DND-41 (cell line): ENCODE measurements at regions not wholly inside any gene's neighbourhood (a gene's known extent, or its start where the extent isn't known, plus 50 kb on each side); places are given as distances from the start of the nearest gene placed in this dataset.

Source experiments
- ATAC-seq: fragments of 200-7000 bp; cut with Tn5 transposase; 3 replicates; pipeline ENCODE4 v1.9.1; 2021; ENCODE audit warnings: low read depth; ENCODE audit not compliant: insufficient read depth
- DNase-seq: peaks from one replicate; pipeline ENCODE4 v3.0.0-alpha.2; 2020
- H2AFZ ChIP-seq: 2 replicates; pipeline ENCODE4 v1.6.0; 2012; ENCODE audit warnings: low read depth, low read length
- H3K27ac ChIP-seq: 2 replicates; pipeline ENCODE4 v1.5.1; 2012; ENCODE audit warnings: low read length, inconsistent platforms
- H3K27me3 ChIP-seq: fragments of 200-600 bp; sonication (generic); 2 replicates; pipeline ENCODE4 v1.6.0; 2012; ENCODE audit warnings: low read length, mild to moderate bottlenecking, inconsistent platforms; ENCODE audit not compliant: insufficient read depth, poor library complexity
- H3K36me3 ChIP-seq: 2 replicates; pipeline ENCODE4 v1.5.1; 2012; ENCODE audit warnings: low read length, inconsistent platforms; ENCODE audit not compliant: insufficient read depth
- H3K4me1 ChIP-seq: 2 replicates; pipeline ENCODE4 v1.5.1; 2012; ENCODE audit warnings: mild to moderate bottlenecking, low read length; ENCODE audit not compliant: insufficient read depth
- H3K4me2 ChIP-seq: 2 replicates; pipeline ENCODE4 v1.6.0; 2012; ENCODE audit warnings: mild to moderate bottlenecking, moderate library complexity, low read length, inconsistent platforms; ENCODE audit not compliant: insufficient read depth
- H3K4me3 ChIP-seq, 2 experiments: fragments of 200-600 bp in 1 of 2; shearing (Covaris generic) in 1 of 2; 2 replicates each; pipeline ENCODE4 v1.5.1; 2012 to 2016; ENCODE audit warnings: inconsistent platforms in 2 of 2, low read length in 2 of 2, mild to moderate bottlenecking in 2 of 2, low read depth in 1 of 2, moderate library complexity in 1 of 2
- H3K79me2 ChIP-seq: 2 replicates; pipeline ENCODE4 v1.6.0; 2012; ENCODE audit warnings: low read length, inconsistent platforms; ENCODE audit not compliant: insufficient read depth
- H3K9ac ChIP-seq: 2 replicates; pipeline ENCODE4 v1.6.0; 2012; ENCODE audit warnings: low read depth, mild to moderate bottlenecking, inconsistent platforms, low read length, moderate library complexity
- H3K9me3 ChIP-seq: 2 replicates; pipeline ENCODE4 v1.5.1; 2012; ENCODE audit warnings: low read length, moderate library complexity, mild to moderate bottlenecking, inconsistent platforms; ENCODE audit not compliant: insufficient read depth, severe bottlenecking
- H4K20me1 ChIP-seq: 2 replicates; pipeline ENCODE4 v1.6.0; 2012; ENCODE audit warnings: low read length; ENCODE audit not compliant: insufficient read depth
- CTCF ChIP-seq: IDR thresholded peaks from 2 replicates; pipeline ENCODE4 v1.5.1; 2012; ENCODE audit warnings: borderline replicate concordance, low read length, moderate library complexity, mild to moderate bottlenecking; ENCODE audit not compliant: poor library complexity, severe bottlenecking; ENCODE audit errors: extremely low read depth
- EZH2 ChIP-seq: IDR thresholded peaks from 3 replicates; pipeline ENCODE4 v1.6.1; 2012; ENCODE audit warnings: borderline replicate concordance, low read depth, mild to moderate bottlenecking, moderate library complexity, low read length, inconsistent platforms; ENCODE audit not compliant: severe bottlenecking

- Histone ChIP-seq H2AFZ (0 out of 2 replicates have a peak overlapping the region, but pooled peaks have one; percentile 5), H3K9ac (no peak overlapping the region), H3K4me1 (no peaks in the 10 kb centered on the region), H4K20me1 (no peaks in the 10 kb centered on the region), H3K9me3 (peaks cover 3% of the 10 kb centered on the region), H3K79me2 (no peaks in the 10 kb centered on the region), H3K27me3 (no peaks in the 10 kb centered on the region), H3K4me3 (no peak overlapping the region), H3K27ac (no peak overlapping the region), H3K36me3 (no peaks in the 10 kb centered on the region), H3K4me2 (no peak overlapping the region)
- TF ChIP-seq CTCF (no peak), EZH2 (no peak)
- no peak for DNase-seq
- ATAC-seq = no peak
Observed at GRCh38 chr14:98312006-98312405, 960.0 kb downstream of the BCL11B start.

- no peaks in the 10 kb centered on the region for H3K79me2 ChIP-seq
- DNase-seq (no peak), ATAC-seq (no peak)
- H4K20me1 ChIP-seq = no peaks in the 10 kb centered on the region
- H3K27ac ChIP-seq = 0 out of 2 replicates have a peak overlapping the region, but pooled peaks have one; percentile 52
- H3K27me3 ChIP-seq = no peaks in the 10 kb centered on the region
- H3K9me3 ChIP-seq = peaks cover 29% of the 10 kb centered on the region
- H3K9ac ChIP-seq = no peak overlapping the region
- H2AFZ ChIP-seq = no peak overlapping the region
- peaks cover 10% of the 10 kb centered on the region for H3K4me1 ChIP-seq
- H3K4me3 ChIP-seq = no peak overlapping the region
- H3K4me2 ChIP-seq = no peak overlapping the region
- H3K36me3 ChIP-seq = no peaks in the 10 kb centered on the region
- TF ChIP-seq EZH2 (no peak), CTCF (no peak)
Observed at GRCh38 chr14:98321841-98322240, 950.2 kb downstream of the BCL11B start.

GRCh38 chr14:98323836-98324235, 948.2 kb downstream of the BCL11B start:
- DNase-seq = no peak
- no peak for ATAC-seq
- Histone ChIP-seq H3K27ac (no peak overlapping the region), H4K20me1 (no peaks in the 10 kb centered on the region), H3K4me3 (no peak overlapping the region), H3K36me3 (no peaks in the 10 kb centered on the region), H3K4me2 (no peak overlapping the region), H2AFZ (no peak overlapping the region), H3K4me1 (peaks cover 10% of the 10 kb centered on the region), H3K79me2 (no peaks in the 10 kb centered on the region), H3K9ac (no peak overlapping the region), H3K27me3 (no peaks in the 10 kb centered on the region), H3K9me3 (peaks cover 28% of the 10 kb centered on the region)
- TF ChIP-seq CTCF = no peak
- TF ChIP-seq EZH2 = no peak

GRCh38 chr14:98325761-98326160, 946.2 kb downstream of the BCL11B start:
- Histone ChIP-seq H3K4me2 (no peak overlapping the region), H3K79me2 (no peaks in the 10 kb centered on the region), H3K27me3 (no peaks in the 10 kb centered on the region), H3K9ac (no peak overlapping the region), H3K36me3 (no peaks in the 10 kb centered on the region), H3K9me3 (peaks cover 27% of the 10 kb centered on the region), H4K20me1 (no peaks in the 10 kb centered on the region), H3K4me1 (peaks cover 10% of the 10 kb centered on the region), H2AFZ (no peak overlapping the region), H3K27ac (no peak overlapping the region), H3K4me3 (no peak overlapping the region)
- no peak for TF ChIP-seq EZH2
- no peak for TF ChIP-seq CTCF
- DNase-seq (no peak), ATAC-seq (no peak)
